Skeletal muscle satellite cell (primary cell): ENCODE measurements at regions not wholly inside any gene's neighbourhood (a gene's known extent, or its start where the extent isn't known, plus 50 kb on each side); places are given as distances from the start of the nearest gene placed in this dataset.

Source experiments
- H3K27me3 ChIP-seq: 2 replicates; pipeline ENCODE4 v1.7.0; 2013; ENCODE audit warnings: low read length; ENCODE audit not compliant: control insufficient read depth, insufficient read depth
- H3K36me3 ChIP-seq: 2 replicates; pipeline ENCODE4 v1.7.0; 2013; ENCODE audit warnings: mild to moderate bottlenecking, control low read depth, low read length; ENCODE audit not compliant: insufficient read depth
- H3K4me1 ChIP-seq: 2 replicates; pipeline ENCODE4 v1.7.0; 2013; ENCODE audit warnings: low read length; ENCODE audit not compliant: control insufficient read depth, insufficient read depth
- H3K4me2 ChIP-seq: 2 replicates; pipeline ENCODE4 v1.7.0; 2013; ENCODE audit warnings: mild to moderate bottlenecking, low read length
- H3K4me3 ChIP-seq: 2 replicates; pipeline ENCODE4 v1.7.0; 2013; ENCODE audit warnings: low read length
- H3K9ac ChIP-seq: 2 replicates; pipeline ENCODE4 v1.7.0; 2013; ENCODE audit warnings: mild to moderate bottlenecking, low read depth, low read length, moderate library complexity
- H3K9me3 ChIP-seq: replicated peaks from 2 replicates; pipeline ENCODE4 v1.7.0; 2013; ENCODE audit warnings: mild to moderate bottlenecking, control low read depth, low read length

DNA sequence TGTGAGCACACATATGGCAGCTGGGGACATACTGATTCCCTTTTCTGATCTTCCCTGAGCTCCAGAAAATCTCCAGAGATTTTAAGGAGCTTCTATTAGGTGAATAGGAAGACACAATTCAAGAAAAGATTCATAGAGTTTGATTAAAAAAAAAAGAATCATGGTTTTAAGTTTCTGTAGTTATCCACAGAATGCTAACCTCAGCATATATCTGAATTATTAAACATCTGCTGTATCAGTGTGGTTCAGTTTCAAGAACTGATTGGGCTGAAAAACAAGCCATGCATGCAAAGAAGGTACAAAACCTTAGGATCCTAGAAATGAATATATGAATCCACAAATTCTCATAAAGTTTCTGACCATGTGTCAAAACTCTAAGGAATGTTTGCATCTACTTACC is 94.1 kb upstream of the ZNF438 start:
- Histone ChIP-seq H3K27me3 (no peaks in the 10 kb centered on the region), H3K9me3 (no peaks in the 10 kb centered on the region), H3K4me2 (no peak overlapping the region), H3K4me1 (peaks cover 39% of the 10 kb centered on the region), H3K4me3 (no peak overlapping the region), H3K9ac (no peak overlapping the region), H3K36me3 (no peaks in the 10 kb centered on the region)

DNA sequence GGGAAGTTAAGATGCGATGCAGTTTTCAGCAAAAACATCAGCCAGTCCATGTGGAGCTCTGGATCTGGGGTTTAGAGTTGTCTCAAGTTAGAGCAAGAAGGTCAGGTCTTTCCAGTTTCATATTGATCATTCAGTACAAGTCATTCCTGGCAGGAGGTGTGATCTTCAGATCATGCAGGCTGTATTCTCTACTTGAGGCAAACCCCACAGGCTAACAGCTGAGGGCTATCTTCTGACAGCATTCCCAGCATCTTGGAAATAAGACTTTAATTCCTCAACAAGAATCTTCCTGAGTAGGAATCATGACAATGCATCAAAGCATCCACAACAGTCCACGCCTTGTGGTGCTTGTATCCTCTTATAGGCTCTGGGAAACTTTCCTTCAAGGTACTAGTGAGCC is 94.9 kb upstream of the ZNF438 start:
- Histone ChIP-seq H3K4me2 (no peak overlapping the region), H3K4me1 (peaks cover 31% of the 10 kb centered on the region), H3K4me3 (no peak overlapping the region), H3K9me3 (no peaks in the 10 kb centered on the region), H3K36me3 (no peaks in the 10 kb centered on the region), H3K9ac (no peak overlapping the region), H3K27me3 (no peaks in the 10 kb centered on the region)

DNA sequence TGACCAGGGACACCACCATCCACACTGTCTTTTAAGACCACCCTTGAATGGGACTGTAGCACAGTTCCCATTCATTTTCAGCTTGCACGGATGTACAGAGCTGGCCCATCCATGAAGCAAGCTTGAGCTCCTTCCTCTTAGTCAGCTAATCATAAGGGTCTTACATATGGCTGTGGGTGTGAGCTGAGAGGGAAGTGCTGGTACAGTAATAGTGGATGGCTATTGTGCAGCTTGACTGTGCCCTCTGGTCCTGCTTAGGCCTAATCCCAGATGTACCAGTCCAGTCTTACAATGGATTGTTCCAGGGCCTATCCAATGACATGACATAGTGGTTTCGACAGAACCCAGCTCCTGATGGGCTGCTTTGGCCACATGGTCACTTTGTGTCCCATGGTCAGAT is 96.9 kb upstream of the ZNF438 start:
- H3K27me3 ChIP-seq = no peaks in the 10 kb centered on the region
- H3K9me3 ChIP-seq = no peaks in the 10 kb centered on the region
- H3K9ac ChIP-seq = peak overlapping the region; percentile 50
- no peaks in the 10 kb centered on the region for H3K36me3 ChIP-seq
- H3K4me1 ChIP-seq = peaks cover 22% of the 10 kb centered on the region
- no peak overlapping the region for H3K4me3 ChIP-seq
- H3K4me2 ChIP-seq = no peak overlapping the region

DNA sequence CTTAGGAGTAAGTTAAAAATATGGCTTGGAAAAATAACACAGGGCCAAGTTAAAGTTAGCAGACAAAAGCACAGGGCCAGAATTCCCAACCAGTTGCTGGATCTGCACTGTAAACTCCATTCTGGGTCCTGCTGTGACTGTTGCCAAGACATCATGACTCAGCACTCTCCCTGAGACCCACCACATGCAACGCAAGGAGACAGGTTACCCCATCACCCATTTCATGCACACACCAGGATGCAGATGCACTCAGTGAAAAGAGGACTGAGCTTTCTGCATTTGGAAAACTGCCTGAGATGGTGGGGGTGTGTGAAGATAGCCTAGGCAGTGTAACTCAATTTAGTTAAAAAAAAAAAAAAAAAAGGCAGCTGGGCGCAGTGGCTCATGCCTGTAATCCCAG is 97.6 kb upstream of the ZNF438 start:
- Histone ChIP-seq H3K36me3 (no peaks in the 10 kb centered on the region), H3K9me3 (no peaks in the 10 kb centered on the region), H3K4me1 (peaks cover 29% of the 10 kb centered on the region), H3K9ac (peak overlapping the region; percentile 50), H3K27me3 (no peaks in the 10 kb centered on the region), H3K4me2 (no peak overlapping the region), H3K4me3 (no peak overlapping the region)

DNA sequence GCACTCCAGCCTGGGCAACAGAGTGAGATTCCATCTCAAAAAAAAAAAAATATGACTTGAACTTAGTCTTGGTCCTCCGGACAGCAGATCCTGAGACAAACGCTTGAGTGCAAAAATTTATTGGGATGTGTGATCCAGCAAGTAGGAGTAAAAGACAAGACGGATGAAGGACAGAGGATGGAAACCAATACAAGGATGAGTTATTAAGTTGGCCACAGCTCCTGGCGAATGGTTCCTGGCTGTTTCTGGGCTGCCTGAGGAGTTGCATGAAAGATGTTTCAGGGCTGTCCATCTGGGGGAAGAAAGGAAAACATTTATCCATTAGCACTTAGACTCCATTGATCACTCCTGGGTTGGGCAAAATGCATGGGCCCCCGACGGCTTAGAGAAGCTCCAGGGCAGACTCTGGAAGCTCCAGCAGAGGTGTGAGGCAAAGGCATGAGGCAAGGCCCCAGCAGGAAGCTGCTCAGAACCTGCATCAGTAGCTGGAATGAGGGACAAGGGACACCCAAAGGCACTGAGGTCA is 98.3 kb upstream of the ZNF438 start:
- Histone ChIP-seq H3K4me2 (no peak overlapping the region), H3K36me3 (no peaks in the 10 kb centered on the region), H3K9me3 (no peaks in the 10 kb centered on the region), H3K4me3 (no peak overlapping the region), H3K27me3 (no peaks in the 10 kb centered on the region), H3K4me1 (peaks cover 36% of the 10 kb centered on the region), H3K9ac (no peak overlapping the region)

DNA sequence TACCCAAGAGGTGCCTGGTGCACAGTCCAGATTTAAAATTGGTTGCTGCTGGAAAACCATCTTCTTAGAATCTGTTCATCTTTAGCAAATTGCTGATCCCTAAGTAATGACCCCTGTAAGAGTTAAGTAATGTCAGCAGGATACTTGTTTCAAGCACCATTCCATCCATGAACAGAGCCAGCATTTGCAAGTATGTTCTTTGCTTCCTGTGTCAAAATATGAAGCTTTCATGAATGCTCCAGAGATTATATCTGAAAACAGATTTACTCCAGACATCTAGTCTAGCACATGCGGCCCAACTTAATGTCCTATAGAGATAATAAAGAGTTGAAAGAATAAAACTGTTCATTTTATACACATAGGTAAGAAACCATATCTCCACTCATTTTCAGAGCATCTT is 98.7 kb upstream of the ZNF438 start:
- peaks cover 40% of the 10 kb centered on the region for H3K4me1 ChIP-seq
- H3K27me3 ChIP-seq = no peaks in the 10 kb centered on the region
- no peak overlapping the region for H3K4me2 ChIP-seq
- no peaks in the 10 kb centered on the region for H3K36me3 ChIP-seq
- H3K9me3 ChIP-seq = no peaks in the 10 kb centered on the region
- H3K4me3 ChIP-seq = no peak overlapping the region
- no peak overlapping the region for H3K9ac ChIP-seq

DNA sequence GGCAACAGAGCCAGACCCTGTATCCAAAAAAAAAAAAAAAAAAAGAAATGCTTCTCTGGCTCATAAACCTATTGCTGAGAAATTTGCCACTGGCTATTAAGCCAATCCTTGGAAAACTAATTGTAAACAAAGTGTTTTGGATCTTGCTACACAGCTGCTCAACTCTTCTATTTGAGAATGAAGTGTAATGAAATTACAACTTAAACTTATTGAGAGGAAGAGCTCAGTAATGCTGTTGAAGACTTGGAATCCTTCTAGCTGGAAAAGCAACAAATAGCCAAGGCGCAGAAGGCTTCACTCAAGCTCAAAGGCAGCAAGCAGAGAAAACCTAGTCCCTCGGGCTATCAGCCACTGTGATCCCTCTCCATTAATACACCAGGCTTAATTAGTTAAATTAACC is 99.6 kb upstream of the ZNF438 start:
- H3K4me2 ChIP-seq = no peak overlapping the region
- peaks cover 40% of the 10 kb centered on the region for H3K4me1 ChIP-seq
- no peaks in the 10 kb centered on the region for H3K27me3 ChIP-seq
- no peaks in the 10 kb centered on the region for H3K36me3 ChIP-seq
- H3K4me3 ChIP-seq = no peak overlapping the region
- no peak overlapping the region for H3K9ac ChIP-seq
- no peaks in the 10 kb centered on the region for H3K9me3 ChIP-seq

DNA sequence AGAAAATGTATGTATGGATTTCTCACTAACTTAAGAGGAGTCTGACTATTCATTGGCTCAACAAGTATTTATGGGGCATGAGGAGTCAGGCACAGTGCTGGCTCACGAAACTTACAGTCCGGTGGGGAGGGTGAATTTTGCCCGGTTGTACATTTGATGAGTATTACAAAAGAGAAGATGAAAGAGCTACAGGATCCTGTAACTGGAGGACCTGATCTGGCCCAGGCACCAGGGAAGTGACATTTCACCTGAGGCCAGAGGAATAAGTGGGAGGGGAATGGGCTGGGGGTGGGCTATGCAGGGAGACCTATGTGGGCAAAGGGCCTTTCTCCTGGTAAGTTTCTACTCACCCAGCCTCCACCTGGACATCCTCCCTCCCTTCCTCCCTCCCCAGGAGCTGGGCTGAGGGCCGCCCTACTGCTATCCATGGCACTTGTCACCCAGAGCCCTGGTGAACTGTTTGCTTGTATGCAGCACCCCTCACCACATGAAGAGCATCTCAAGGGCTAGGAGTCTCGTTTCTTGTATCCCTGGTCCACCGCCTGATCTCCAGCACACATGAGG is 101.1 kb upstream of the ZNF438 start:
- Histone ChIP-seq H3K4me2 (no peak overlapping the region), H3K4me1 (peaks cover 47% of the 10 kb centered on the region), H3K27me3 (no peaks in the 10 kb centered on the region), H3K36me3 (no peaks in the 10 kb centered on the region), H3K9me3 (no peaks in the 10 kb centered on the region), H3K9ac (no peak overlapping the region), H3K4me3 (no peak overlapping the region)

DNA sequence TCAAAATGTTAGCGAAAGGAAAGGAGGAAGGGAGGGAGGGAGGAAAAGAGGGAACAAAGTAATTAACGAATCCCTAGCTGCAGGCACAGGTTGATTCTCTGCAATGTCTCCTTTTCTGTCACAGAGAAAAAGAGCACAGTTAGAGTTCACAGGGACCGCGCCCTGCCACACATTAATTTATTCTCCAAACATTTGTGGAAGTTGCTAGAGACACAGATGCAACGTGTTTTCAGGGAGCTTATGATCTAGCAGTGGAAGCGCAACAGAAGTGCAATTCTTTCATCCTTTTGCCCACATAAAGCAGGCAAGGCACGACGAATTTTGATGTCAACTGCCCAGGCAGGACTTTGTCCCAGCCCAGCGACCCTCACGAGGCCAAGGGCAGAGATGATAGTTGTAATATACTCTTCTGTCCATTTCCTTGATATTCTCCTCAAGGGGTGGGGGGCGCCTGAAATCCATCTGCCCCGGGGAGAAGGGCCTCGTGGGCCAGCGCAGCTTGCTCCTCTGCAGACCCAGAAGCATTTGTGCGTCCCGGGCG is 101.7 kb upstream of the ZNF438 start:
- Histone ChIP-seq H3K36me3 (no peaks in the 10 kb centered on the region), H3K9ac (peak overlapping the region; percentile 65), H3K27me3 (no peaks in the 10 kb centered on the region), H3K4me2 (peak overlapping the region; percentile 80), H3K4me1 (peaks cover 47% of the 10 kb centered on the region), H3K9me3 (no peaks in the 10 kb centered on the region), H3K4me3 (peak overlapping the region; percentile 43)

DNA sequence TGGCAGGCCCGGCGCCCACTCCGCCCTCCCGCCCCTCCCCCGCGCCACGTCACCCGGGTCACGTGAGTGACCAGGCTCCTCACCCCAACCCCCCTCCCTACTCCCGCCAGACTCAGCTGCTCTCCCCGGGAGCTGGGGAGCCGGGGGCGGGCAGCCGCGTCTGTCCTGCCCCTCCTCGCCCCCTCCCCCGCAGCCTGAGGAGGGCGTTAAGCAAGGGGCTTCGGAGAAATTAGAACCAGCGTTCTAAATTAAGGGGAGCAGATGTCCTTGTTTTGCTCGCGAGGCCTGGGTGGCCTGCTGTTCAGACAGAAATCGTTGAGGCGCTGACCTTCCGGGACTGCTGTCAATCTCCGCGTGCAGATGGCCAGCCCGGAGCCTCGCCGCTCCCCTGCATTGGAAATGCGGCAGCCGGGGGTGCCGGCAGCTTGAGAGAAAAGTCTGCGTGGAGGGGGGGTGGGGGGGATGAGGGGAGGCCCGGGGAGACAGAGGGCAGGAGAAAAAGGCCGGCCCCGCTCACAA is 102.2 kb upstream of the ZNF438 start:
- H3K4me3 ChIP-seq = peak overlapping the region; percentile 63
- H3K9ac ChIP-seq = peak overlapping the region; percentile 80
- H3K9me3 ChIP-seq = no peaks in the 10 kb centered on the region
- peak overlapping the region; percentile 80 for H3K4me2 ChIP-seq
- H3K36me3 ChIP-seq = no peaks in the 10 kb centered on the region
- peaks cover 42% of the 10 kb centered on the region for H3K4me1 ChIP-seq
- H3K27me3 ChIP-seq = no peaks in the 10 kb centered on the region

DNA sequence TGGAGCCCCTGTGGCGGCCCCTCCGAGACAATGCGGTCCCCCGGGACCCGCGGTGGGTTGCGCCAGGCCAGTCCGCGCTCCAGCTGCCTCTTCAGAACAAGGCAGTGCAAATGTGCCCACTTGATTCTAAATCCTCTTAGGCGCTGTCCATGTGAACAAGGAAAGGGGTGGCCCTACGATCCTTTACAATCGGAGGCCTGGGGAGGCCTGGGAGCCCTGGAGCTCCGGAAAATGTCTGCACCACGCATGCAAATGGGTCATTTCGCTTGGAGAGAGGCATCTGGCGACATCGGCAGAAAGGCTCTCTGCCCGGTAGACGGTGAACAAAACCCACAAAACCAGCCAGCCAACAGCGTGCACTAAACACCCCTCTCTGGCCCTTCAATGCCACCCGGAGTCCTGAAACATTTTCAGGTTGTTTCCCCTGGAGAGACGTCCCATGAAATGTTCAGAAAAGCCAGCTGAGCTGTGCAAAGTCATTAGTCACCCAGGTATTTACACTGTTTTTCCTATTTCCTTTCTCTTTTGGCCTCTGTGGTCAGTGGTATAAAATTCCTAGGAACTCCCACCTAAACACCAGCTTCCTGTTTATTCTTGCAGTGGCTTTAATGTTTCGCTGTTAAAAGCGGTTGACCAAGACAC is 102.8 kb upstream of the ZNF438 start:
- Histone ChIP-seq H3K9me3 (no peaks in the 10 kb centered on the region), H3K36me3 (no peaks in the 10 kb centered on the region), H3K4me2 (peak overlapping the region; percentile 80), H3K4me3 (peak overlapping the region; percentile 63), H3K9ac (peak overlapping the region; percentile 80), H3K27me3 (no peaks in the 10 kb centered on the region), H3K4me1 (peaks cover 37% of the 10 kb centered on the region)

DNA sequence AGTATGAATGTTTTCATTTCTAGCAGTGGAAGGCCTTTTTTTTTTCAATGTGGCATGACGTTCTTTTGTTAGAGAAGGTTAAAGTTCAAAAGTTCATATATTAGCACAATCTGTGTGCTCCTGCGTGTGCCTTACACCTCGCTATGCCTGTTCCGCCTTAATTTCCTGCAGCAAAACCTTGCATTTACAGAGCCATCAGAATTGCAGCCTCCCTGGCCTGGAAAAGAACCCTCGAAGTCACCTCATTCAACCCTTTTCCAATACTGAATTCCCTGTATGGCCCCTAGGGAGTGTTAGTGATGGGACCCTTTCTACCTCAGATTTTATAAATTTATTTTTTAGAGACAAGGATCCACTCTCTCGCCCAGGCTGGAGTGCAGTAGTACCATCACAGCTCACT is 103.5 kb upstream of the ZNF438 start:
- H3K9me3 ChIP-seq = no peaks in the 10 kb centered on the region
- H3K36me3 ChIP-seq = no peaks in the 10 kb centered on the region
- H3K4me1 ChIP-seq = peaks cover 37% of the 10 kb centered on the region
- H3K27me3 ChIP-seq = no peaks in the 10 kb centered on the region
- no peak overlapping the region for H3K4me3 ChIP-seq
- peak overlapping the region; percentile 1 for H3K4me2 ChIP-seq
- no peak overlapping the region for H3K9ac ChIP-seq
